H7 (cell line): ENCODE measurements at regions not wholly inside any gene's neighbourhood (a gene's known extent, or its start where the extent isn't known, plus 50 kb on each side); places are given as distances from the start of the nearest gene placed in this dataset.

Source experiments
- DNase-seq: peaks from one replicate; pipeline ENCODE4 v3.0.0; 2012
- H3K27me3 ChIP-seq: 2 replicates; pipeline ENCODE4 v1.6.0; 2011; ENCODE audit warnings: mild to moderate bottlenecking, low read length; ENCODE audit not compliant: control insufficient read depth, insufficient read depth
- H3K36me3 ChIP-seq: replicated peaks from 2 replicates; pipeline ENCODE4 v1.5.1; 2011; ENCODE audit warnings: low read length; ENCODE audit not compliant: control insufficient read depth, insufficient read depth
- H3K4me3 ChIP-seq: 2 replicates; pipeline ENCODE4 v1.5.1; 2011; ENCODE audit warnings: low read depth, mild to moderate bottlenecking, control low read depth, low read length, moderate library complexity; ENCODE audit not compliant: insufficient read depth

- Histone ChIP-seq H3K27me3 (no peaks in the 10 kb centered on the region), H3K36me3 (no peaks in the 10 kb centered on the region), H3K4me3 (no peak overlapping the region)
- DNase-seq: peak; percentile 56
Measured at GRCh38 chr14:104321088-104321801, 182.9 kb downstream of the KIF26A start.

DNA sequence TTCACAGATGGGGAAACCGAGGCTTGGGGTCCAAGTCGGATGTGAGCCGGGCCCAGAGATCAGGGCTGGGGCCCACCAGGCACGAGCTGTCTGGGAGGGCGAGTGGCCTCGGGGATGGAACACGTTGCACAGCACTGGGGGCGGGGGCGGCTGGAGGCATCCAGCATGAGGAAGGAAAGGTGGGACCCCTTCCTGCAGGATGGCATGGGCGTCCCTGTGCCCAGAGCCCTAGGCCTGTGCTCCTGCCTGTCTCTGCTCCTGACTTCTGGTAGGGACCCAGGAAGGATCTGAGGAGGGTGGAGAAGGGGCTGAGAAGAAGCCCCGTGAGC lies 183.4 kb downstream of the KIF26A start:
- Histone ChIP-seq H3K4me3 (no peak overlapping the region), H3K36me3 (no peaks in the 10 kb centered on the region), H3K27me3 (no peaks in the 10 kb centered on the region)
- DNase-seq: peak; percentile 28

DNA sequence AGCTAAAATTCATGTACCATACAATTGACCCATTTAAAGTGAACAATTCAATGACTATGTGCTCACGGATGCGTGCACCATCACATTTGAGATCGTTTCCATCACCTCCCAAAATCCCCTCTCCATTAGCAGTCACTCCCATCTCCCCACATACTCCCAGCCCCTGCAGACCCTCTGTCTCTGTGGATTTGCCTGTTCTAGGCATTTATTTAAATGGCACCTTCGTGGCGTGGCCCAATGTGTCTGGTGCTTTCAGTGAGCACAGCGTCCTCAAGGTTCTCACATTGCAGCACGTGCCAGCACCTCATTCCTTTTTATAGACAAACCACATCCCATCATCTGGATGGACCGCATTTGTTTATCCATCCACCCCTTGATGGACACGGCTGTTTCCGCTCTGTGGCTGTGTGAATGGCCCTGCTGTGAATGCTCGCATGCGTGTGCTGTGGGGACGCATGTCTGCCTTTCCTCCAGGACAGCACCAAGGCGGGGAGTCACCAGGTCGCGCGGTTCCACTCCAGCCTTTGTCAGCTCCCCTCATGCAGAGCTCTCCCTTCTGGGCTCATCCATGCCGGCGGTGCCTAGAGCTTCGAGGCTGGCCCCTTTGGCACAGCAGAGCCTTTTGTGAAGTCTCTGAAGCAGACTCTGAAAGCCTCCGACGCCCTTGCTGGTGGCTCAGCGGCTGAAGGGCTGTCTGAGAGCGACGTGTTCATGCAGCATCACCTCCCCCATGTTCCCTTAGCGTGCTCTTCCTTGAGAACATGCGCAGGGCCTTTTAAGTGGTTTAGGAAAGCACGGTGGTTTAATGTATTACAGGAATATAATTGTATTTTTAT lies 184.4 kb downstream of the KIF26A start:
- H3K4me3 ChIP-seq: no peak overlapping the region
- peak; percentile 43 for DNase-seq
- no peaks in the 10 kb centered on the region for H3K36me3 ChIP-seq
- H3K27me3 ChIP-seq: no peaks in the 10 kb centered on the region

DNA sequence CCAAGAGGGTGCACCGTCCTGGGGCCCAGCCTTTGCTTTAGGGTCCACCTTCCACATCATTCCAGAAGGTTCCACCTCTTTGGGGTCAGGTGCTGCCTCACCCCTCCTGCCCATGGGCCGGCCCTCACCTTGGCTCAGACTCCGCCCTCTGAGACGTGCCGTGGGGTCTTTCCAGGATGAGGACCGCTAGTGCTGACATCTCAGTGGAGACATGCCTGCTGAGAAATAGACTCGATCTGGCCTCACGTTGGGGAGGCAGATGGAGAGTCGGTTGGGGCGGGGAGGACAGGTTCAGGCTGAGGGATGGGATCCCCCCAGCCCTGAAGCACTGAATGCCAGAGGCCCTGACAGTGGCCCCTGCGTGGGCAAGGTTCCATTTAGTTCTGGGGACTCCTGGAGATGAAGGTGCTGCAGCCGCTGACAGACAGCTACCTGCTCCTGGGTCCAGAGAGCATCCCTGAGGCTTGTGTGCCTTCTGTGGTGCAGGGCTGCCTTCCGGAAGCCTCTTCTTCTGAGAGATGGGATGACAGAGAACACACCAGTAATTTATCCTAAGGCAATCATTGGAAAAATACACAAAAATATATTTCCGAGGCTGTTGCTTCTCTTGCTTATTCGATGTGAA lies 185.3 kb downstream of the KIF26A start:
- H3K4me3 ChIP-seq: no peak overlapping the region
- no peaks in the 10 kb centered on the region for H3K36me3 ChIP-seq
- no peaks in the 10 kb centered on the region for H3K27me3 ChIP-seq
- peak; percentile 33 for DNase-seq

- DNase-seq: peak; percentile 30
- H3K27me3 ChIP-seq: no peaks in the 10 kb centered on the region
- no peaks in the 10 kb centered on the region for H3K36me3 ChIP-seq
- H3K4me3 ChIP-seq: no peak overlapping the region
Measured at GRCh38 chr14:104326848-104327247, 188.5 kb downstream of the KIF26A start.

GRCh38 chr14:104328607-104329006 lies 190.2 kb downstream of the KIF26A start:
- no peaks in the 10 kb centered on the region for H3K36me3 ChIP-seq
- DNase-seq: no peak
- H3K27me3 ChIP-seq: no peaks in the 10 kb centered on the region
- no peak overlapping the region for H3K4me3 ChIP-seq

GRCh38 chr14:104329793-104330192 lies 191.4 kb downstream of the KIF26A start:
- no peaks in the 10 kb centered on the region for H3K27me3 ChIP-seq
- H3K4me3 ChIP-seq: no peak overlapping the region
- H3K36me3 ChIP-seq: no peaks in the 10 kb centered on the region
- no peak for DNase-seq

- Histone ChIP-seq H3K36me3 (no peaks in the 10 kb centered on the region), H3K4me3 (no peak overlapping the region), H3K27me3 (no peaks in the 10 kb centered on the region)
- DNase-seq: peak; percentile 72
Measured at GRCh38 chr14:104331871-104332605, 193.7 kb downstream of the KIF26A start.

GRCh38 chr14:104332634-104333270 lies 194.4 kb downstream of the KIF26A start:
- peak; percentile 47 for DNase-seq

GRCh38 chr14:104333646-104334423 lies 195.4 kb downstream of the KIF26A start:
- DNase-seq: peak; percentile 59
- no peaks in the 10 kb centered on the region for H3K36me3 ChIP-seq
- H3K4me3 ChIP-seq: no peak overlapping the region
- no peaks in the 10 kb centered on the region for H3K27me3 ChIP-seq

More at GRCh38 chr14:104332634-104333270, 194.4 kb downstream of the KIF26A start:
- Histone ChIP-seq H3K27me3 (no peaks in the 10 kb centered on the region), H3K36me3 (no peaks in the 10 kb centered on the region), H3K4me3 (no peak overlapping the region)

DNA sequence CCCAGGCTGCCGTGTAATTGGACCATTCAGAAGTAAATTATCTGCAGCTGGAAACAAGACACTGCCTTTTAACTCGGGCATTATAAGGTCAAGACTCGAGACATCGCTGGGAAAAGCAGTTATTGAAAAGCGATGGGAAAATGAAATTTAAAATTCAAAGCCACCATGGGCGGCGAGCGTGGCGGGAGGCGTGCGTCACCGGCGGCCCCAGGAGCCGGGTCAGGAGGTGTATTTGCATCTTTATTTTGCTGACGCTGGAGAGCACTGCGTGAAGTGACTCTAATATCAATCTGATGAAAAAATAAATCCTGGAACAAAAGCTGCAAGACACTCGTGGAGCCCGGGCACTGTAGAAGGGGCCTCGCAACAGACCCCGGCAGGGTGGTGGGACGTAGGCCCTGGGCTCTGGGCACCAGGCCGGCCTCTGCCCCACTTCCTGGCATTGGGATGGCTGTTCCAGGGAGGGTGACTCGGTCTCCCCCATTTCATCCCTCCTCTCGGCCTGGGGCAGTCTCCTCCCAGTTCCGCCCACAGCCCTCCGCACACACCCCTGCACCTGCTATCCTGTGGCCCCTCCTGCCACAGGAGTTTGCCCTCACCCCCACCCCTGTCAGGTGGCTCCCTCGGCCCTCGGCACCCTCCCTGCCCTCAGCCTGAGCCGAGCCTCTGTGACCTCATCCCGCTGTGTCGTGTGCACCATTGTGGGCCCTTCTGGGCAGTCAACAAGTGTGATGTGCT lies 196.2 kb downstream of the KIF26A start:
- DNase-seq: peak; percentile 45
- H3K27me3 ChIP-seq: no peaks in the 10 kb centered on the region

GRCh38 chr14:104335176-104335575 lies 196.8 kb downstream of the KIF26A start:
- Histone ChIP-seq H3K27me3 (no peaks in the 10 kb centered on the region), H3K36me3 (no peaks in the 10 kb centered on the region), H3K4me3 (no peak overlapping the region)
- DNase-seq: peak; percentile 33

More for the DNA sequence above, 196.2 kb downstream of the KIF26A start:
- Histone ChIP-seq H3K36me3 (no peaks in the 10 kb centered on the region), H3K4me3 (no peak overlapping the region)

DNA sequence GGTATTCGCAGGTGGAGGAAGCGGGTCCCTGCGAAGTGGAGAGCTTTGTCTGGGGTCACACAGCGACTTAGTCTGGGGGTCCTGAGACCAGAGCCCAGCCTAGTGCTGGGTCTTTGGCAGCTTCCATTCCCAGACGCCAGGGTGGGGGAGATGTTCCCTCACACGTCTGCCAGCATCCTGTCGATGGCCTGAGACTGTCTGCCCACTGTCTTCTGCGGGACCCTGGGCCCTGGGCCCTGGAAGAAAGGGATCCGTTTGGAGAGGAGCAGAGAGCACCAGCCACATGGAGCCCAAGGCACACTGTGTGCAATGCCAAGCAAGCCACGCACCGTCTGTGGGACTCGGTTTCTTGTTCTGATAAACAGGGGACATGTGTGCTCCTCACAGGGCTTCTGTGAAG lies 197.2 kb downstream of the KIF26A start:
- no peak for DNase-seq
- Histone ChIP-seq H3K4me3 (no peak overlapping the region), H3K27me3 (no peaks in the 10 kb centered on the region), H3K36me3 (no peaks in the 10 kb centered on the region)
